Astrocyte (in vitro differentiated cells and primary cell): ENCODE measurements at regions not wholly inside any gene's neighbourhood (a gene's known extent, or its start where the extent isn't known, plus 50 kb on each side); places are given as distances from the start of the nearest gene placed in this dataset.

Source experiments
- CTCF ChIP-seq: IDR thresholded peaks from 2 replicates; pipeline ENCODE4 v1.5.1; 2011; ENCODE audit warnings: low read depth, mild to moderate bottlenecking, inconsistent platforms, low read length, moderate library complexity; ENCODE audit not compliant: insufficient read depth
- EZH2 ChIP-seq: IDR thresholded peaks from 2 replicates; pipeline ENCODE4 v1.6.1; 2012; ENCODE audit warnings: mild to moderate bottlenecking, low read length, inconsistent platforms; ENCODE audit not compliant: insufficient read depth

- TF ChIP-seq CTCF (no peak), EZH2 (no peak)
These were observed 743.8 kb upstream of the NEGR1 start for GRCh38 chr1:73026114-73026513.
